Type B pancreatic cell (in vitro differentiated cells): ENCODE measurements at regions not wholly inside any gene's neighbourhood (a gene's known extent, or its start where the extent isn't known, plus 50 kb on each side); places are given as distances from the start of the nearest gene placed in this dataset.

ENCODE experiments used
- DNase-seq: peaks from one replicate; pipeline ENCODE4 v3.0.0; 2021; ENCODE audit warnings: mixed read lengths; ENCODE audit not compliant: unreplicated experiment; ENCODE audit errors: extremely low spot score
- H3K27ac Mint-ChIP-seq: 2 replicates; pipeline ENCODE4 v1.8.0; 2021; ENCODE audit warnings: mild to moderate bottlenecking, mixed read lengths
- H3K27me3 Mint-ChIP-seq: 2 replicates; pipeline ENCODE4 v1.8.0; 2021; ENCODE audit warnings: mixed read lengths
- H3K36me3 Mint-ChIP-seq: 2 replicates; pipeline ENCODE4 v1.8.0; 2021; ENCODE audit warnings: mixed read lengths
- H3K4me1 Mint-ChIP-seq: one replicate; pipeline ENCODE4 v1.8.0; 2021; ENCODE audit warnings: mixed read lengths; ENCODE audit not compliant: unreplicated experiment
- H3K4me3 Mint-ChIP-seq: 2 replicates; pipeline ENCODE4 v1.8.0; 2021; ENCODE audit warnings: mild to moderate bottlenecking, mixed read lengths
- H3K9me3 Mint-ChIP-seq: 2 replicates; pipeline ENCODE4 v1.8.0; 2021; ENCODE audit warnings: mixed read lengths
- TF ChIP-seq, protein P1 (sequence below): fragments of 200-600 bp; sonication (generic); conservative IDR thresholded peaks from 2 replicates; pipeline ENCODE4 v1.5.0; 2021; ENCODE audit warnings: antibody characterized with exemption, mild to moderate bottlenecking

DNA sequence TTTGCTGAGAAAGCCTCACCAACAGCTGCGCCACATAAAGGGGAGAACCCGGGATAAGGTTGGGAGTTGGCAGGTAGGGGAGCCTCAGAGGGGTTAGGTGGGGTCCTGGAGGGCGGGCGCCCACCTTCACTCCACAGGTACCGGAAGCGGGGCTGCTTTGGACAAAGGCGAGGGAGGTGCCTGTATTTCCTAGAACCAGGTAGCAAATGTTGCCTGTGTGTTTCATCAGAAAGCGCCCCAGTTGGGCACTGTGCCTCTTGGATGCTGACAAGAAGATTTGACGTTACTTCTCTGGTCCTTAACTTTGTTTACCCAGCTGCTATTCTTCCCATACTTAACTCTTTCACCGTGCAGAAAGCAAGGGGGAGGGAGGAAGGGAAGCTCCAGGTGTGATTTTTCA is 278.9 kb downstream of the ZNF536 start:
- no peaks in the 10 kb centered on the region for H3K9me3 Mint-ChIP-seq
- H3K36me3 Mint-ChIP-seq: no peaks in the 10 kb centered on the region
- TF ChIP-seq, protein P1, sequence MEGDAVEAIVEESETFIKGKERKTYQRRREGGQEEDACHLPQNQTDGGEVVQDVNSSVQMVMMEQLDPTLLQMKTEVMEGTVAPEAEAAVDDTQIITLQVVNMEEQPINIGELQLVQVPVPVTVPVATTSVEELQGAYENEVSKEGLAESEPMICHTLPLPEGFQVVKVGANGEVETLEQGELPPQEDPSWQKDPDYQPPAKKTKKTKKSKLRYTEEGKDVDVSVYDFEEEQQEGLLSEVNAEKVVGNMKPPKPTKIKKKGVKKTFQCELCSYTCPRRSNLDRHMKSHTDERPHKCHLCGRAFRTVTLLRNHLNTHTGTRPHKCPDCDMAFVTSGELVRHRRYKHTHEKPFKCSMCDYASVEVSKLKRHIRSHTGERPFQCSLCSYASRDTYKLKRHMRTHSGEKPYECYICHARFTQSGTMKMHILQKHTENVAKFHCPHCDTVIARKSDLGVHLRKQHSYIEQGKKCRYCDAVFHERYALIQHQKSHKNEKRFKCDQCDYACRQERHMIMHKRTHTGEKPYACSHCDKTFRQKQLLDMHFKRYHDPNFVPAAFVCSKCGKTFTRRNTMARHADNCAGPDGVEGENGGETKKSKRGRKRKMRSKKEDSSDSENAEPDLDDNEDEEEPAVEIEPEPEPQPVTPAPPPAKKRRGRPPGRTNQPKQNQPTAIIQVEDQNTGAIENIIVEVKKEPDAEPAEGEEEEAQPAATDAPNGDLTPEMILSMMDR: no peak
- H3K27me3 Mint-ChIP-seq: peaks cover 42% of the 10 kb centered on the region
- H3K4me3 Mint-ChIP-seq: no peak overlapping the region
- peaks cover 29% of the 10 kb centered on the region for H3K4me1 Mint-ChIP-seq
- no peak overlapping the region for H3K27ac Mint-ChIP-seq
- DNase-seq: peak; percentile 59

DNA sequence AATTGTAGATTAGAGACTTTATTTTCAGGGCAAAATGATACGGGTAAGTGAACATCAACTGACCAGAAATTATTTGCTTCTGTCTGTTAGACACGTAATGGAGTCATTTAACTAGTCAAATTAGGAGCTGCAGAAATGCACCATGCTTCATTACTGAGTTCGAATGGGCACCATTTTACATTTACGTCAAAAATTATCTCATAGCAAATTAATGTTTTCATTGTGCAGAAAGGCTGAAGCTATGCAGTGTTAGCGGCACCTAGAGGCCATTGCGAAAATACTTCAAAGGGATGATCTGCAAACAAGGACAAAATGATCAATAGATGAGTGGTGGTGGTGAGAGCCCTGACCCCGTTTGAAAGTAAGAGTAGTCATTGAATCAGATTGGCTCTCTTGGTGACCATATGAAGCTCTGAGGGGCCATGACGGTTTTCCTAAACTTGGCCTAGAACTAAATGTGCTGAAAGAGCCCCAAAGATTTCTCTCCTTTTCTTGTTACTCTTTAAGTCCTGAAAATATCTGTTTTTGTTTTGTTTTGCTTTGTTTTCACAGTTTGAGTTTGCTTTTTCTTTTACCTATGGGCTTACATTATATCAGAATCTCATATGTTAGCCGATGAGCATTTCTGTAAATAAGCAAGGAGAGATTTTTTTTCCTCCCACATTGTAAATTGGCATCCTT is 277.9 kb downstream of the ZNF536 start:
- Mint-ChIP-seq H3K36me3 (no peaks in the 10 kb centered on the region), H3K27me3 (peaks cover 34% of the 10 kb centered on the region), H3K4me1 (peaks cover 29% of the 10 kb centered on the region), H3K9me3 (no peaks in the 10 kb centered on the region), H3K4me3 (no peak overlapping the region), H3K27ac (no peak overlapping the region)
- DNase-seq: peak; percentile 62
- TF ChIP-seq, protein P1: peak; percentile 92

DNA sequence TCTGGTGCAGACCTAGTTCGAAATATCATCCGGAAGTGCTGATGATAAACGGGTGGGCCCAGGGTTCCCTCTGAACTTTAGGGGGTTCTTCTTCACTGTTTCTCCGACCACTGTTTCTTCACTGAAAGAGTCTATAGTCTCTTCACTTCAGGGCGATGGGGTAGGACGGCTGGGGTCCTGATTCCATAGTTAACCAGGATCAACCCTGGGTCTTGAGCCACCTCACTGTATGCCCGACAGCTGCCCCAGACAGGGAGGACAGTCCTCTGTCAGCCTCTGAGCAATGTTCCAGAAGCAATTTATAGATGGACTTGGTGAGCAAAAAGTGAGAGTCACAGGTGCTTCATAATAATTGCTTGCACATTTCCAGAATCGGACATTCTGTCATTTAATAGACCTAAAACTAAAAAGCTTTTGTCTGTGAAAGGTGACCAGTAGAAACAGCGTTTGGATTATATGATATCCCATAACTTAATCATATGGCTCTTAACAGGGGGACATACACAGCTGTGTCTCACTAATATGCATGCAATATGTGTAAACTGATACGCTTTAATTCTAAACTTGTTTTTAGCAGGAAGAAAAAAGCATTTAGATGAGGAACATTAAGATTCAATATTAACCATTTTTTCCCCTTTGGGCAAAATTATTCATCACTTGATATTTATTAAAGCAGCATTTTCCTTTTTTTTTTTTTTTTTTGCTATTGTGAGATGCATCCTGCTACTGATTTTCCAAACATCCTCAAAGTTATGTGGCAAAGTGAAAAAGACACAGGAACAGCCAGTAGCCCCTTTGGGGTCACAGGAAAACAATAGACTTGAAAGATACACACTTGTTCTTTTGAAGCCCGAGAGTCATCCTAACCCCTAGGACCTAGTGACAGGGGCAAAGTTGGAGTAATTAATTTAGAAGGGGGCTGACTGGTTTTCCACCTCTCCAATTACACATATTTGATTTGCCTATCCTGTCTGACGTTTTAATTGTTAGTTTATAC is 277.0 kb downstream of the ZNF536 start:
- H3K36me3 Mint-ChIP-seq: no peaks in the 10 kb centered on the region
- H3K9me3 Mint-ChIP-seq: no peaks in the 10 kb centered on the region
- peaks cover 29% of the 10 kb centered on the region for H3K4me1 Mint-ChIP-seq
- peaks cover 34% of the 10 kb centered on the region for H3K27me3 Mint-ChIP-seq
- H3K27ac Mint-ChIP-seq: no peak overlapping the region
- no peak for DNase-seq
- no peak overlapping the region for H3K4me3 Mint-ChIP-seq
- TF ChIP-seq, protein P1: no peak

DNA sequence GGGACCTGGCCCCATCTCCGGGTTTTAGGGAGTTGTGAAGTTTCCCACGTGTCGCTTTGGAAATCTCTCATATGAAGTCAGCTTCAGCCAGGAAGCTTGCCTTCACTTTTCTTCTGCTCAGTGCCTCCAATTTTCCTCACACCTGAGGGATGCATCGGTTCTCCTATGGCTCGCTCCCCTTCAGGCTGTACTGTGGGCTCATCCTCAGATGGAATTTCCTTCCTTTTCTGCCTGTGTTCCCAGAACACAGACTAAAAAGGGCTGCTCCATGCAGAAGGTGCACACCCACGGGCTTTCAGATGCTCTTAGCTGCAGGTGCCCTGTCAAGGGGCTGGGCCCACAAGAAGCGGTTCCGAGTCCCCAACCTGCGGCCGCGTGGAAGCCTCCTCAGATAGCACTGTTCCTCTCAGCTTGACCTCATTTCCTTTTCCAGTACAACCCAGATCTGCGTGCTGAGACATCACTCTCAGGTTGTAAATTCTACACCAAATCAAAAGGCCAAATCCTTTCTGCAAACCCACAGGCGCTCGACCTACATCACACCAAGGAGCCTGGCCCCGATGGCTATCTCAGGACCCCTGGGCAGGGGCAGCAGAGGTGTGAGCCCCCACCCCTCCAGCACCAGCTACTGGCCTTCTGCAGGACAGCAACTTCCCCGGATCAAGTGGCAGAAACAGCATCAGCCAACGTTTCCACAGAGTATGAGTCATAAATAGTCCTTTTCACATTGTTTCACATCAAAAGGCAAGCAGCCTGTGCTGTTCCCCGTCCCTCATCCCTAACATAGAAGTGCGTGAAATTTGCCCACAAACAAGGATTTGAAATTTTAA is 275.9 kb downstream of the ZNF536 start:
- TF ChIP-seq, protein P1: no peak
- peaks cover 29% of the 10 kb centered on the region for H3K4me1 Mint-ChIP-seq
- no peak for DNase-seq

DNA sequence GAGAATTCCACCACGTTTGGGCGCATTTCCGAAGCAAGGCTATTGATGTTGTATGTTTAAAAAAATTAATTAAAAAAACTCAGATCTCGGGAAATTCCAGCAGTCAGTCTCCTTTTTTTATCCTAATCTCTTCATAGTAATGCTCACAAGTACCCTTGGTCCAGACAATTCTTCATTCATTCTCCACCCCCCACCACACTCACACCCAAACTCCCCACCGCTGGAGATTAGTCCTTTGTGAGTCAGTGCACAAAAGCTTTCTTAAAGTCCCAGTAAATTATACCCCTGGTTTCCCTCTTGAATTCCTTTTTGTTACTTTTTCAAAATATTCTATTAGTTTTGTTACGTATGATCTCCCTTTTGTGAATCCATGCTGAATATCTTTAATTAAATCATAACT is 274.6 kb downstream of the ZNF536 start:
- no peak overlapping the region for H3K27ac Mint-ChIP-seq
- H3K9me3 Mint-ChIP-seq: no peaks in the 10 kb centered on the region
- no peaks in the 10 kb centered on the region for H3K36me3 Mint-ChIP-seq
- no peak overlapping the region for H3K4me3 Mint-ChIP-seq
- DNase-seq: no peak
- peaks cover 27% of the 10 kb centered on the region for H3K4me1 Mint-ChIP-seq
- TF ChIP-seq, protein P1: no peak
- peaks cover 40% of the 10 kb centered on the region for H3K27me3 Mint-ChIP-seq

More for the DNA sequence above, 275.9 kb downstream of the ZNF536 start:
- no peaks in the 10 kb centered on the region for H3K9me3 Mint-ChIP-seq
- H3K27ac Mint-ChIP-seq: no peak overlapping the region
- no peaks in the 10 kb centered on the region for H3K36me3 Mint-ChIP-seq
- no peak overlapping the region for H3K4me3 Mint-ChIP-seq
- H3K27me3 Mint-ChIP-seq: peaks cover 38% of the 10 kb centered on the region
